Activated CD4-positive, alpha-beta T cell treated with anti-CD3 and anti-CD28 coated beads, Interleukin-2, amount 50 U/mL, for 48 hours (primary cell): ENCODE measurements at regions not wholly inside any gene's neighbourhood (a gene's known extent, or its start where the extent isn't known, plus 50 kb on each side); places are given as distances from the start of the nearest gene placed in this dataset.
"Not testable (repeated sequence)": the region's sequence is repeated elsewhere in the genome, so short reads cannot be mapped to it uniquely, and the experiment has no call there.

Experiments used
- DNase-seq, 2 experiments: peaks; one replicate each; pipeline ENCODE4 v3.0.0-alpha.2; 2020

DNA sequence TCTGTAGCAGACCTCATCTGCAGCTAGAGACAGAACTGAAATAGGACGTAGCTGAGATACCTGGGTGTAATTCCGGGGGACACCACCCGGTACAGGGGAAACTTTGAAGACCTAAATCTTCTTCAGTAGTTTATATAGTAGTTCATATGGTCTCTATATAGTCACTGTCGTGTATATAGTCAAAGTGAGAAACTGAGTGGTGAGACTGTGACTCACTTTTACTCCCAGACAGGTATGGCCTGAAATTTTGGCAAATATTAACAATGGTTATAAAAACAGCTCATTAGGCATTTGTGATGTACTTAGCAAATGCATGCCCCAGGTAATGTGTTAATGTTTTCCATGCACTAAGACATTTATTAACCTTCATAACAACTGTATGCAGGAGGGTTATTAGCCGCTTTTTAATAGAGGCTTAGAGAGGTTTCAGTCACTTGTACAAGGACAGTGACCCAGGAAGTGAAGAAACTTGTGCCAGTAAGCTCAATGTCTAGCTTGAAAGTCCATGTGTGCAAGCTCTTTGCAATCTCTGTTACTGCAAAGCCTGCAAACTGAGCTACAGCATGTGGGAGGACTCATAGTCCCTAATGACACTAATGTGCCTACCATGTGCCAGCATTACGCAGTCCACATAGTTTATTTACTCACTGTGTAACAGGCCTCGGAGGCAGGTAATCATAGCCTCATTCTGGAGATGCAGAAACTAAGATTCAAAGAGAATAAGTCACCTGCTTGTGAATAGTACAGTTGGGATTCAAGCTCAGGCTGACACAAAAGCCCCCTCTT, 165.4 kb upstream of the CHD6 start:
- DNase-seq = no peak

DNA sequence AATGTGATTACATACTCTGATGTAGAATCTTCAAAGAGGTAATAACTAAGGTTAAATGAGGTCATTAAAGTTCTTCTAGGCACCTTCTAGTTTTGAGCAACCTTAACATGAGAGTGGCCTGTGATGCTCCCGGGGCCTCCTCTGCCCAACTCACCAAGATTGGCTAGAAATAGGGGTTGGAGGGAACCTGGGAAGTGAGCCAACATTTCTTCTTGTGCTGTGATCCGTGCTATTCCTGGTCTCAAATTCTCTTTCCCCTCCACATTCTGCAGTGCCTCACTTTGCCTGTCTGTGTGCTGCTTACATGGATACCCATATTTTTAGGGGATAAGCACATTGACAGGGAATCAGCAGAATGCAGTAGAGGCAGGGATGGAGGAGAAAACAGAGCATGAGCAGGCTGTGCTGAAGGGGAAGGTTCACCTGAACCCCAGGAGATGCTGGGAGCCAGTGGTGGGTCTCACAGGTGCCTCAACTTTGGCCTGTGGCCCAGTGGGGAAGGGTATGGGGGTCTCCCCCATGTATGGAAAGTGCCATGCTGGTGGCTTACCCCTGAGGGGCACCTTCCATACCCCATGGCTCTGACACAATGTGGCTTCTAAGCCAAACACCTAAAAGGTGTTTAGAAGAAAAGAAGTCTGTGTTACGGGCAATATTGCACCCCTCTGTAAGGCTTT, 164.7 kb upstream of the CHD6 start:
- no peak for DNase-seq

DNA sequence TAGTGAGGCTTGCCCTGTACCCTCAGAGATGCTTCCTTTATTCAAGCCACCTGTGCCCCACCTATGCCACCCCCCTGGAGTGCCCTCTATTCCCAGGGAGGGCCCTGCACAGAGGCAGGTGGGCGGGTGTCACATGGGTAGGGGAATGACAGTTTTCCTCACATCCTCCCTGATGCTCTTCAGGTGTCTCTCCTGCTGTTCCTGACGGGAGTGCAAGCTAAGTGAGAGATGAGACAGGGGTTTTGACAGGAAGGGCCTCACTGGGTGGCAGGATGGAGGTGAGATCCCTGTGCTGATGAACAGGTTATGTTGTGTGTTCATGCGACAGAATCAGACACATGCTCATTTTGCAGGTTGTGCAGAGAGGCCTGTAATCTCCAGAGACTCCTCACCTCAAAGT, 164.1 kb upstream of the CHD6 start:
- no peak for DNase-seq

DNA sequence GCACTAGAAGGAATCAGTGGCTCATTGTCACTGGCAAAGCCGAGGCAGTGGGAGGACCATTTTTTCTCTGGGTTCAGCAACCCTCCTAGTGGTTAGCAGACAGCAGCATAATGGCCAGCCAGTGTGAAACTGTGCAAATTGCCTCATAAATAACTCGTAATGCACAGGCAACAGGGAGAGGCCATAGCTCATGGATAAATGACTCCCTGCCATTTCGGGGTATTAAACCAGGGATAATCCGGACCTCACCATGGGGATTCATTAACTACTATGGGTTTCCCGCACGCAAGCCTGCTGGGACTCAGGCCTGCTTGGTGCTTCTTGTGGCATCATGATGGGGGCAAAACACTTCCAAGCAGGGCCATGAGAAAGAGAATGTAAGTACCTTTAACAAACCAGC, 158.2 kb upstream of the CHD6 start:
- DNase-seq = no peak

DNA sequence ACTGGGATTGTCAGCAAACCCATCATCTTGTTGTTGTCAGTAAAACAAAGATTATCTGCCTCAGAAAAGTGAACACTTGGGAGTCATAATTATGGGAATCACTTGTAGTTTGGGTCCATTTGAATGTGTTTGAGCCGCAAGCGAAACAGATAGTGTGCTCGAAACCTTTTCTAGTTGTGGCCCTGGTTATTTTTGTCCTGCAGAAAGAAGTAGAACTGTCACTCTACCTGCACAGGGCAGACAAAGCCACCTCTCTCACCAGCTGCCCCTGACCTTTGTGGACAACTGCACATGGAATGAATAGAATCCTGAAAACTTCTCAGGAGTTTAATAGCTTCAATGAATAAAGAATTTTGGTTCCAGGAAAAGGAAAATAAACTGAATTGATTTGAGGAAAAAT, 156.1 kb upstream of the CHD6 start:
- no peak for DNase-seq

DNA sequence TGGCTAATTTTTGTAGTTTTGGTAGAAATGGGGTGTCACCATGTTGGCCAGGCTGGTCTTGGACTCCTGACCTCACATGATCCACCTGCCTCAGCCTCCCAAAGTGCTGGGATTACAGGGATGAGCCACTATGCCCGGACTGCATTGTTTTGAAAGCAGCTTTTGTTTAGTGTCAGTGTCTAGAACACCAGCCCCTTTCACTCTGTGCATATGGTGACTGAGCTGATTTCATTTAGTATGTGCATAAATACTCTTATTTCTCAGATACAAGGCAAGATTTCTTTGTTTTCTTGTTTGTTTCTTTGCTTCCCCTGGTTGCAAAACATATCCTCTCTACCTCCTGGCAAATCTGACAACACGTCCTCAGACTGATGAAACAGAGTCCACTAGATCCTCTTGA, 152.8 kb upstream of the CHD6 start:
- DNase-seq = no peak

DNA sequence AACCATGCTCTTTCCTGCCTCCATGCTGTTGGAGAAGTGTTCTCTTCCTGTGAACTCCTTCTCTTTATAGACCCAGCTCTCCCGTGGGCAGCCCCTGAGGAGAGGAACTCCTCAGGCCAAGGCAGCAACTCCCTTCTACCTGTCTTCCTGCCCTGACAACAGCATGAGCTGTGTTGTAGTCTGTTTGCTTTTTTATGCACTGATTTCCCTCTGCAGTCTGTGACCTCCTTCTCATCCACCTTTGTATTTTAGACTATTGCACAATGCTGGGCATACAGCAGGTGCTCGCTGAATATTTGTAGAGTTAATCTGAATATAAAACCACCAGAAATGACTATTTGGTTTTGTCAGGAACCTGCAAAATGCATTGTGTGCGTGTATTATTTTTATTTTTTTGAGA, 152.2 kb upstream of the CHD6 start:
- no peak for DNase-seq

DNA sequence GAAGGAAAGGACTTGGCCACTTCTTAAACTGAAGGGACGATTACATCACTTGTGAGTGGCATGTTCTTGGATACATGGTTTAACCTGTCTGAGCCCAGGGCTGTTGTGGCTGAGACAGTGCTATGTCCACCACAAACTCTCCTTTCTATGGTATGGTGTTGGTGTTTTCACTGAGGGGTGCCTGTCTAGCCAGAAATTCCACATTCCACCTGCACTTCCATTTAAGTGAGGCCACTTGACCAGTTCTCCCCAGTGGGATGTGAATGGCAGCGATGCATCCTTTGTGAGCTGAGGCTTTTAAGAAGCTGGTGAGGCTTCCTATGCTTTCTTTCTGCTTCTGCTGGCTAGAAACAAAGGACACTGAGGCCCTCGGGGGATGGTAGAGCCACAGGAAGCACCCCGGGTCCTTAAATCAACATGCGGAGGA, 151.4 kb upstream of the CHD6 start:
- no peak for DNase-seq

DNA sequence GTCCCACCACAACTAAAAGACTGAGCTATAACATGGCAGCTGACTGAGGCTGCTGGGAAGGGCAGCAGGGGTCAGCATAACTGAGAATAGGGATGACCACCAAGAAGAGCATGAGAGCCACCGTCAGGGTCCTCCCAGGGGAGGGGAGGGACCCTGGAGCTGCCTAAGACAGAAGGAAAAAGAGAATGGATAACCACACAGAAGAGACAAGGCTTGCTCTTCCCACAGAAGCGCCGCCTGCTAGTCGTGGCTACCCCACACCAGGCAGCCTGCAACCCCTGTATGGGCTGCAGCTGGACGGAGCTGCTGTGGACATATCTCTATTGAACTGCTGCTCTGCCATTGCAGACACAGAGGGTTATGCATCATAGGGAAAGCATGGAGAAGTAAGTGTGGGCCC, 132.0 kb upstream of the CHD6 start:
- no peak for DNase-seq

DNA sequence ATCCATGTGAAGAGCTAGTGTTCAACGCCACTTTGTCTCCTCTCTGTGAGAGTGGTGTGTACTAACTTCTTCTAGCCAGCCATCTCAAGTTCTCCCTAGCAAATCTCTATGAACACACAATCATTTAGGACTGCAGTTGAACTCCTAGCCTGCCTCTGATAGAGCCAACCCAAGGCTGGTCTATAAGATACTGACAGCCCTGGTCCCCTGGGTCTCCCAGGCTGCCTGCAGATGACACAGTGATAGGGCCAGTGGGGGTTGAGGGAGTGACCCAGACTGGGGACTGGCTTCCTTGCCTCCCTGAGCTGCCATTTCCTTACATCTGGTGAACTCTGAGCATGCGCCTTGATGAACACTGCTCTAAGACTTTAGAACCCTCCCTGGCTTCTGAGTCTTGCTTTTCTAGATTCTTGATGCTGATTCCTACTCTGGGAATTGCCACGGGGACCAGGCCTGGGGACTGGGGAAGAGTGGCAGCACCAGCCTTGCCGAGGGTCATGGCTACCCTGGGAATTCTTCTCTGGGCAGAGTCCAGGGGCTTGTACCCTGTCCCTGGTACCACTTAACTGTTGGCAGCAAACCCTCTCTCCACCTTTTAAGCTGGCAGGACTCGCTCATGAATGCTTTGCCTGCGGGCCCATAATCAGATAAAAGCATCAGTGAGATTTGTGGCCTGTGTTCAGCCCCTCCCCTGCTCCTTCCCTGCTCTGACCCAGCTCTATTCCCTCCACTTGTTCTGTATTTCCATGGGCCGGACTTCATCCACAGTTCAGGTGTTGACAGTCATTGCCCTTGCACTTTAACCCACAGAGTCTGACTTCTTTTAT, 130.8 kb upstream of the CHD6 start:
- no peak for DNase-seq

DNA sequence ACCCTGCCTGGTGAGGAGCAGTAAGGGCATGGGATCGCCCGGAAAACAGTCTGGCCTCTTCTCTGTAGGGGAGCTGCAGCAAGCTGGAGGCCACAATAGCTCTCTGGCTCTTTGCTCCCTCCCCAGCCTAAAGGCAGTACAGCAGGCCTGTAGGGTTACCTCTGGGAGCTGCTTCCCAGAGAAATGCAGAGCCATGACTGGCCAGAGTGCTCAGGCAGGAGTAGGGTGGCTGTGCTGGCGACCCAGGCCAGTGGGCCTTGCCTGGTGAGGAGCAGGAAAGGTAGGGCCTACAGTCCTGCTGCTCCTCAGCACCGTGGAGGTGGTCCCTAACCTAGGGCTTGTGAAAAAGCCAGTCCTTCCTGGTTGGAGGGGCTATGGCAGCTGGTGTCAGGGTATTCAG, 129.9 kb upstream of the CHD6 start:
- no peak for DNase-seq

DNA sequence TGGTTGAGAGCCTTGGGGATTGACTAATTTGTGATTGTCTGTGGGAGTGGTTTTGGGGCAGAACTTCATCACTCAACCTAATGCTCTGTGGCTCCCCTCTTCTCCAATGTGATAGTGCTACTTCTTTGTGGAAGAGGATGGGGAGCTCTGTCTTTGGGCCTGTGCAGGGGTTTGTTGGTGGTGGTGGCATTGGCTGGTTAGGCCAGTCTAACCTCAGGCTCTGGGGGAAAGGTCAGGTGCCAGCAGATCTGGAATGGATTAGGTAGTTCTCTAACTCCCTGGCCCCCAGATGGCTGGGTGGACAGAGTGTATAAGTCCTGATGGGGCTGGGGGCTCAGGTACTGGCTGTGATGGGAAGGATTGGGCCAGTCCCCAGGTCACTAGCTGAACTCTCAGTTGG, 129.0 kb upstream of the CHD6 start:
- DNase-seq = no peak

DNA sequence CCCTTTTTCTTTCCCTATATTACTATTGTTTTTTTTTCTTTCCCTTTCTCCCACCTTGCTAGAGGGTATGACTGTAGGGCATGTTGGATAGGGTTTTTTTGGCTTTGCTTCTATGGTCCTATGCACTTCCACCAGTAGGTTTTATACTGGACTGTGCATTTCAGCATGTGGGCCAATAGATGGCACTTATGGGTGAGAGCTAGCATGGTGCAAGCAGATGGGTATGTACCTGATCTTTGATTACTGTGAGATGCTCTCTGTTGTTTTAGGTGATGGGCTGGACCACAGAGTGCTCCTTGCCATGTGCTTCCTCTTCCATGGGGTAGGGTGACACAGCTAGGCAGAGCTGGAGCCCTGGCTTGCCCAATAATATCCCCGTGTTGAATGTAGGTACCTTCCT, 128.5 kb upstream of the CHD6 start:
- DNase-seq = no peak

DNA sequence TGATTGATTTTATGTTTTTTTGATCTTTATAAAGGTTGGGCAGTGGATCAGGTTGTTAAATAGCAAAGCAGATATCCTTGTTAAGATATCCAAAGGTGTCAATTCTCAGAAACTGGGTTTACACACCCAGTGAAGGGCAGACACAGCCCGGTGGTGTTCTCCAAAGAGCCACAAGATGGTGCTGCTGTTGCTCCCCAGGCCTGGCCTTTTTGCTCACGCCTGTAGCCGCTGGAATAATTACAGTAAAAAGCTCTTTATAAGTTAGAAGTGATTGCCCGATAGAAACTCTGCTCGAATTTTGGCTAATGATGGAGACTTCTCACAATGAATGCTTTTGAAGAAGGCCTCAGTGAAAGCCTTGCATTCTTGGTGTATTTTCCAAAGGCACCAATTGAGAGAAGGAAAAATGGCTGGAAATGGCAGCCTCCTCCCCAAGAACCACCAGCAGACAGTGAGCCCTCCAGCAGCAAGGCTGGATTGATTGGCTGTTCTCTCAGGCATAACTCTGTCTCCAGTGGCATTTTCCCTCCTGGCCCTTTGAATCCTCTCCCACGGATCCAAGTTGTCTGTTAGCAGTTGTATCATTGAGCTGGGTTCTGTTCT, 120.5 kb upstream of the CHD6 start:
- DNase-seq = peak; percentile 48 to 58

DNA sequence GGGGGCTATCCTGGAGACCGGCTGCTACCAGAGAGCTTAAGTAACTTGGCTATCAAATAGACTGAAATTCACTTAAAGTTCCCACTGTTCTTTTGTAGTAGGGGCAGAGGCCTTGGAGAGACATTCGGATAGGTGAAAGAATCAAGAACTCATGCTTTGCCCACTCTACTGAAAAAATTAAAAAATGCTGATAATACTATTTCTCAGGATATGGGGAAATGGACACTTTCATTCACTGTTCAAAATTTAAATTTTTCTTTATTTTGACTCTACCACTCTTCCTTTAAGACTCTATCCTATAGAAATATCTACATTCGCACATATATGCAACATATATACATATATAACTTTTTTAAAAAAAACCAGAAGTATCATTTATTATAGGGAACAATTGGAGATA, 117.8 kb upstream of the CHD6 start:
- no peak for DNase-seq

DNA sequence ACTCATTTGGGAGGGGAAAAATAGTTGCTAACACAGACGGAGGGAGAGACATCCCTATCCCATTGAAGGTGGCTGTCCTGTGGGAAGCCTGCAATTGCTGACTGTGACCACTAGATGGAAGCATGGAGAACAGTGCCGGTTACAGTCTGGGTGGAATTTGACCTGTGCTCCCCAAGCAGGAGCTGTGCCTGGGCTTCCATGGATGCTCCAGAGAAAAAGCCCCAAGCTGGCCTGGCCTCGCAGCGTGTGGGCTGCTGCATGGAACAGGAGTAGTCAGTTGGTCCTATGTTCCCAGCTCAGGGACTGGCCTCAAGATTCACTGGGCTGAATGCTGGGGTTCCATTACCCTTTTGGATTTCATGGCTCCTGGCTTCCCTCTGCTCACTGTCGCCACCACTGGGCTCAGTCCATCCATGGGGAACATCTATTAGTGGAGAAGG, 116.3 kb upstream of the CHD6 start:
- DNase-seq = peak; percentile 41 to 44

DNA sequence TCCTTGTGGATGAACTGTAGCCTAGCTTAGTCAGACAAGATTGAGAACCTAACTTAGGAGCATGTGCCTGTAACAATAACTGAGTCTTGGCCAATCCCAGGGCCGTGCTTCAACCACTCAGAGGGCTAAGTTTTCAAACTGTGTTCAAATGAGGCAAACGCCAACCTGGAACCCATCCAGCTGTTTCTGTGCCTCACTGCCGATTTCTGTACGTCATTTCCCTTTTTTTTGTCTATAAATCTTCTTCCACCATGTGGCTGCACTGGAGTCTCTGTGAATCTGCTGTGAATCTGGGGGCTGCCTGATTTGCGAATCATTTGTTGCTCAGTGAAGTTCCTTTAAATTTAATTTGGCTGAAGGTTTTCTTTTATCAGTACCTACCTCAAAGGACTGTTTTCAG, 115.0 kb upstream of the CHD6 start:
- DNase-seq = no peak

DNA sequence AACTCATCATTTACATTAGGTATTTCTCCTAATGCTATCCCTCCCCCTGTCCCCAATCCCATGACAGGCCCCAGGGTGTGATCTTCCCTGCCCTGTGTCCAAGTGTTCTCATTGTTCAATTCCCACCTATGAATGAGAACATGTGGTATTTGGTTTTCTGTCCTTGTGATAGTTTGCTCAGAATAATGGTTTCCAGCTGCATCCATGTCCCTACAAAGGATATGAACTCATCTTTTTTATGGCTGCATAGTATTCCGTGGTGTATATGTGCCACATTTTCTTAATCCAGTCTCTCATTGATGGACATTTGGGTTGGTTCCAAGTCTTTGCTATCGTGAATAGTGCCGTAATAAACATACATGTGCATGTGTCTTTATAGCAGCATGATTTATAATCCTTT, 113.0 kb upstream of the CHD6 start:
- DNase-seq = not testable (repeated sequence)

DNA sequence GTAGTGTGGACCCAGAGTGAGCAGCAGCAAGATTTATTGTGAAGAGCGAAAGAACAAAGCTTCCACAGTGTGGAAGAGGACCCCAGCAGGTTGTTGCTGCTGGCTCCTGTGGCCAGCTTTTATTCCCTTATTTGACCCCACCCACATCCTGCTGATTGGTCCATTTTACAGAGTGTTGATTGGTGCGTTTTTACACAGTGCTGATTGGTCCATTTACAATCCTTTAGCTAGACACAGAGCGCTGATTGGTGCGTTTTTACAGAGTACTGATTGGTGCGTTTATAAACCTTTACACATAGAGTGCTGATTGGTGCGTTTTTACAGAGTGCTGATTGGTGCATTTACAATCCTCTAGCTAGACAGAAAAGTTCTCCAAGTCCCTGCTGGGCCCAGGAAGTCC, 109.5 kb upstream of the CHD6 start:
- not testable (repeated sequence) for DNase-seq

DNA sequence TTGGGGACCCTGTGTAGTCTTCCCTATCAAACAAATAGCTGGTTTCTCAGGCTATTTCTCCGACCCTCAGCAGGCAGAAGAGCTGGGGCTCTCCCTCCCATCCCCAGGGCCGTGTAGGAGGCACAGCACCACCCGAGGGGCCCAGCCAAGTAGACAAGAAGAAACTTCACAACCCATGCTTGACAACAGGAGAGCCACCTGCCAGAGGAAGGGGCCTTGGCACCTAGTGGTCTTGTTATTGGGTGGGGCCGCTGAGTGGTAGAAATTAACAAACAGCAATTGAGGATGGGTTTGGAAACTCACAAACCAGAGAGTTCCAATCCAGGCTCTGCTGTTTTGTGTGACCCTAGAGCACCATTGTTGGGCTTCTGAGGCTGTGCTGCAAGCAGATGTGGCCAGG, 108.5 kb upstream of the CHD6 start:
- DNase-seq = no peak

DNA sequence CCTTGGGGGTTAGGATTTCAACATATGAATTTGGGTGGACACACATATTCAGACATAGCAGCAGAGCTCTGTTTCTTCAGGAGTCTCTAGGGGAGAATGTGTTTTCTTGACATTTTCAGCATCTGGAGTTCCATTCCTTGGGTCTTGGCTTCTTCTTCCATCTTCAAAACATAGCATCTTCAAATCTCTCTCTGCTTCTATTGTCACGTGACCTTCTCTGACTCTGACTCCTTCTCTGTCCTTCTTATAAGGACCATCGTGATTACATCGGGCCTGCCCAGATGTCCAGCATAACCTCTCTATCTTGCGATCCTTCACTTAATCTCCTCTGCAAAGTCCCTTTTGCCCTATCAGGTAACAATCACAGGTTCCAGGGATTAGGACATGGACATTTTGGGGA, 101.0 kb upstream of the CHD6 start:
- no peak for DNase-seq

DNA sequence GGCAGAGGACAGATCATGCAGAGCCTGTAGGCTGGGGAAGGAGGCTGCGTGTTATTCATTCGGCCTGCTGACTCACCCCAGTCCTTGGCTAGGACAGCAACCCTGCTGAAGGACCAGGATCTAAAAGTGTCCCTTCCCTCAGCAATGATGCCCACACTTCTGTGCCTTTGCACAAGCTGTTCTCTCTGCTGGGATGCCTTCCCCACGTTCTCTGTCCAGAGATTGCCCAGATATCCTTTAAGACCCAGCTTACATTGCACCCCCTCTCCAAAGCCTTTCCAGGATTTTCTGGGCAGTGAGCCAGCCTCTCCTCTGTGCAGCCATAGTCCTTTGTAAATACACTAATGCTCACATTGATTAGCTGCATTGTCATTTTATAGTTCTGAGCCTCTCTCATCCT, 99.3 kb upstream of the CHD6 start:
- no peak for DNase-seq

DNA sequence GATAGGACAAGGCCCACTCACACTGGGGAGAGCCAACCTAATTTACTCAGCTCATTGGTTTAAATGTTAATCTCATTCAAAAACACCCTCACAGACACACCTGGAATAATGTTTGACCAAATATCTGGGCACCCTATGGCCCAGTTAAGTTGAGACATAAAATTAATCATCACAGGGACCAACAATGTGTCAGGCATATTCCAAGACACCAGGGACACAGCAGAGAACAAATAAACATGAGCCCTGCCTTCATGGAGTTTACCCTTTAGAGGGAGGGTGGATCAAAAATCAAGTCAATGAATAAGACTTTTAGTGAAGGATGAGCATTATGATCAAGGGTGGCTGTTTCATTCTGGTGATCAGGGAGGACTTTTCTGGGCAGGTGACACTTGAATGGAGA, 98.7 kb upstream of the CHD6 start:
- no peak for DNase-seq
